ENCODE measurements at regions not wholly inside any gene's neighbourhood (a gene's known extent, or its start where the extent isn't known, plus 50 kb on each side); places are given as distances from the start of the nearest gene placed in this dataset.

GRCh38 chr5:143660625-143661024 lies 151.3 kb upstream of the HMHB1 start:
- intact Hi-C loops (cut with DNase I; ENCODE audit: low total_unique reads) = no loop called here
- Histone ChIP-seq H3K27me3 (no peaks in the 10 kb centered on the region), H3K4me3 (no peak overlapping the region), H3K27ac (no peak overlapping the region), H3K4me1 (no peaks in the 10 kb centered on the region), H3K9me3 (no peaks in the 10 kb centered on the region), H3K36me3 (ENCODE audit: low read depth, missing control alignments) (no peaks in the 10 kb centered on the region)
- 92 to 93% methylated on average over 2 of the region's 2 CpGs for WGBS, 2 donors
- TF ChIP-seq POLR2A (IDR thresholded peaks at IDR 0.05) (no peak), CTCF (IDR thresholded peaks at IDR 0.05) (no peak)
- no peak for DNase-seq

DNA sequence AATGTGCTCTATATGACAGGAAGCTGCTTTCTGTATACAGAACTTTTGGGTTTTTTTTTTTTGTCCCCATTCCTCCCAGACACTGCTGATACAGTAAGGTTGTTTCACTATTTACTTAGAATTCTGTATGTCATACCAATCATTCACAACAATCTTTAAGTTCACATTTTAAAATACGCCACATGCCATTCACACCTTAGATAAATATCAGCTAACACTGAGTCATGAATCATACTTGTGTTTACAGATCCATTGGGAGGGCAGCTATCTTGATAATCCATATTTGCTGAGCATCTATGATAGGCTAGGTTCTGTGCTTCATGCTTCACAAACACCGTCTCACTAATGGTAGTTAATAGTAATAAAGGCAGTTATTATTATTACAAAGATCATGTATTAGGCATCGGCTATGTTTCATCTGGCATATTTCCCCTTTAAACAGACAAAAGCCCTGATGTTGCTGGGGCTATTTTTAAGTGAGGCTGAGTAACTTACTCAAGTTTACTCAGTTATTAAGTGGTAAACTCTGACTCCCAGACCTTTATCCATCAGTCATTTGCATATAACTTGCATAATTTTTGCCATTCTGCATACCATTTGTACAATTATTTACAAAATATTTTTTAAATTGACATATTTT lies 152.2 kb upstream of the HMHB1 start:
- no peaks in the 10 kb centered on the region for H3K9me3 ChIP-seq
- H3K4me1 ChIP-seq = no peaks in the 10 kb centered on the region
- no peak for TF ChIP-seq CTCF (IDR thresholded peaks at IDR 0.05)
- no peak for TF ChIP-seq POLR2A (IDR thresholded peaks at IDR 0.05)
- WGBS, 2 donors = 83% methylated on average over 3 of the region's 3 CpGs
- intact Hi-C loops (cut with DNase I; ENCODE audit: low total_unique reads) = no loop called here
- H3K27me3 ChIP-seq = no peaks in the 10 kb centered on the region
- no peak for DNase-seq
- no peak overlapping the region for H3K27ac ChIP-seq
- H3K36me3 ChIP-seq (ENCODE audit: low read depth, missing control alignments) = no peaks in the 10 kb centered on the region
- no peak overlapping the region for H3K4me3 ChIP-seq

- Histone ChIP-seq H3K4me1 (no peaks in the 10 kb centered on the region), H3K4me3 (no peak overlapping the region), H3K9me3 (no peaks in the 10 kb centered on the region), H3K27me3 (no peaks in the 10 kb centered on the region), H3K27ac (no peak overlapping the region), H3K36me3 (ENCODE audit: low read depth, missing control alignments) (no peaks in the 10 kb centered on the region)
- DNase-seq = no peak
- WGBS, 2 donors = 90 to 96% methylated on average over 3 of the region's 3 CpGs
- TF ChIP-seq CTCF (IDR thresholded peaks at IDR 0.05) = no peak
- no peak for TF ChIP-seq POLR2A (IDR thresholded peaks at IDR 0.05)
- intact Hi-C loops (cut with DNase I; ENCODE audit: low total_unique reads) = no loop called here
Measured at GRCh38 chr5:143658956-143659355, 153.0 kb upstream of the HMHB1 start.

- no peak overlapping the region for H3K4me3 ChIP-seq
Measured at GRCh38 chr5:143657647-143658285, 154.2 kb upstream of the HMHB1 start.

More at GRCh38 chr5:143657647-143658285, 154.2 kb upstream of the HMHB1 start:
- 82% methylated on average over 3 of the region's 3 CpGs for WGBS, 2 donors
- Histone ChIP-seq H3K4me1 (no peaks in the 10 kb centered on the region), H3K27ac (no peak overlapping the region), H3K9me3 (no peaks in the 10 kb centered on the region), H3K27me3 (no peaks in the 10 kb centered on the region), H3K36me3 (ENCODE audit: low read depth, missing control alignments) (no peaks in the 10 kb centered on the region)
- no peak for DNase-seq
- TF ChIP-seq CTCF (IDR thresholded peaks at IDR 0.05) = no peak
- intact Hi-C loops (cut with DNase I; ENCODE audit: low total_unique reads) = no loop called here
